ENCODE measurements at regions not wholly inside any gene's neighbourhood (a gene's known extent, or its start where the extent isn't known, plus 50 kb on each side); places are given as distances from the start of the nearest gene placed in this dataset.

- no peak for DNase-seq (ENCODE audit: low read depth in 1 of 2, low spot score in 1 of 2)
- TF ChIP-seq CTCF (IDR thresholded peaks at IDR 0.05; ENCODE audit: insufficient read depth, low read length): no peak
- TF ChIP-seq POLR2AphosphoS5 (IDR thresholded peaks at IDR 0.05; ENCODE audit: low read depth): no peak
- Histone ChIP-seq H3K27me3 (ENCODE audit: insufficient read depth, poor library complexity, severe bottlenecking) (no peaks in the 10 kb centered on the region), H3K4me3 (replicated peaks; ENCODE audit: insufficient read depth, low read length) (no peak overlapping the region), H3K27ac (replicated peaks) (no peak overlapping the region)
Measured at GRCh38 chr5:82387001-82387818, 109.1 kb upstream of the RPS23 start.

GRCh38 chr5:82386576-82386975 is 108.4 kb upstream of the RPS23 start:
- DNase-seq (ENCODE audit: low read depth in 1 of 2, low spot score in 1 of 2): no peak
- Histone ChIP-seq H3K27ac (replicated peaks) (no peak overlapping the region), H3K27me3 (ENCODE audit: insufficient read depth, poor library complexity, severe bottlenecking) (no peaks in the 10 kb centered on the region), H3K4me3 (replicated peaks; ENCODE audit: insufficient read depth, low read length) (no peak overlapping the region)
- TF ChIP-seq CTCF (IDR thresholded peaks at IDR 0.05; ENCODE audit: insufficient read depth, low read length) (no peak), POLR2AphosphoS5 (IDR thresholded peaks at IDR 0.05; ENCODE audit: low read depth) (no peak), SPI1 (IDR thresholded peaks at IDR 0.05; ENCODE audit: borderline replicate concordance, low read depth) (no peak), GABPA (IDR thresholded peaks at IDR 0.05; ENCODE audit: low read depth) (no peak), REST (IDR thresholded peaks at IDR 0.05; ENCODE audit: insufficient replicate concordance, low read depth) (no peak)

GRCh38 chr5:82384034-82384750 is 106.0 kb upstream of the RPS23 start:
- Histone ChIP-seq H3K4me3 (replicated peaks; ENCODE audit: insufficient read depth, low read length) (no peak overlapping the region), H3K27ac (replicated peaks) (no peak overlapping the region), H3K27me3 (ENCODE audit: insufficient read depth, poor library complexity, severe bottlenecking) (no peaks in the 10 kb centered on the region)
- no peak for DNase-seq (ENCODE audit: low read depth in 1 of 2, low spot score in 1 of 2)
- TF ChIP-seq CTCF (IDR thresholded peaks at IDR 0.05; ENCODE audit: insufficient read depth, low read length) (no peak), POLR2AphosphoS5 (IDR thresholded peaks at IDR 0.05; ENCODE audit: low read depth) (no peak), GABPA (IDR thresholded peaks at IDR 0.05; ENCODE audit: low read depth) (no peak), SPI1 (IDR thresholded peaks at IDR 0.05; ENCODE audit: borderline replicate concordance, low read depth) (no peak), REST (IDR thresholded peaks at IDR 0.05; ENCODE audit: insufficient replicate concordance, low read depth) (no peak)

Data from HL-60 (cell line).